ENCODE measurements at regions not wholly inside any gene's neighbourhood (a gene's known extent, or its start where the extent isn't known, plus 50 kb on each side); places are given as distances from the start of the nearest gene placed in this dataset.

DNA sequence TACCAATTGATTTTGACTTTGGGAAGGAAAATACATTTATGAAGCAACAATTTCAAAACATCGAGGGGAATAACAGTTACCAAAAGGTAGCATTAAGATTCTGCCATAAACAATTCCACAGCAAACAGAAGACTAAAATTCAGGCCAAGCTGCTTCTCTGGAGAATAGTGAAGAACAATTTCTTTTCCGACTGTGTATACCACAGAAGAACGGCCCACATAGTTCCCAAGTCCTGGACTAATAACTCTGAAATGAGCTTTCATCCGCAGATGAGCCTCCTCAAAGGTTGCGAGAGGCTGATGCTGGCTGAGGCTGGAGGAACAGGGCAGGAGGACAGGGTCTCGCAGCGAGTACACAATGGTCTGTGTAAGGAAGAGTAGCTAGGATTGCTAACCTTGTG, 278.9 kb upstream of the TCF4 start:
- Histone ChIP-seq H3K36me3 (ENCODE audit: control insufficient read depth, insufficient read depth, low read length) (no peaks in the 10 kb centered on the region), H3K4me2 (ENCODE audit: extremely low read depth, insufficient read depth, low read length) (no peak overlapping the region), H3K27me3 (ENCODE audit: control insufficient read depth, insufficient read depth, low read length) (no peaks in the 10 kb centered on the region), H3K4me3 (replicated peaks in 1 of 4; ENCODE audit: control extremely low read depth in 1 of 4, insufficient read depth in 1 of 4, low read depth in 3 of 4, low read length in 4 of 4) (no peak overlapping the region), H4K20me1 (ENCODE audit: control insufficient read depth, extremely low read depth, insufficient read depth, low read length) (no peaks in the 10 kb centered on the region), H2AFZ (ENCODE audit: low read length) (no peak overlapping the region), H3K9ac (ENCODE audit: insufficient read depth, low read length) (no peak overlapping the region), H3K9me3 (ENCODE audit: control insufficient read depth, insufficient read depth, low read depth, low read length) (no peaks in the 10 kb centered on the region), H3K79me2 (ENCODE audit: control insufficient read depth, insufficient read depth, low read length) (no peaks in the 10 kb centered on the region), H3K4me1 (ENCODE audit: control insufficient read depth, extremely low read depth, insufficient read depth, low read length) (peaks cover 7% of the 10 kb centered on the region), H3K27ac (ENCODE audit: insufficient read depth, low read length) (no peak overlapping the region)
- TF ChIP-seq EZH2 (IDR thresholded peaks at IDR 0.05; ENCODE audit: low read length, missing control alignments) = no peak
- TF ChIP-seq, protein P1, sequence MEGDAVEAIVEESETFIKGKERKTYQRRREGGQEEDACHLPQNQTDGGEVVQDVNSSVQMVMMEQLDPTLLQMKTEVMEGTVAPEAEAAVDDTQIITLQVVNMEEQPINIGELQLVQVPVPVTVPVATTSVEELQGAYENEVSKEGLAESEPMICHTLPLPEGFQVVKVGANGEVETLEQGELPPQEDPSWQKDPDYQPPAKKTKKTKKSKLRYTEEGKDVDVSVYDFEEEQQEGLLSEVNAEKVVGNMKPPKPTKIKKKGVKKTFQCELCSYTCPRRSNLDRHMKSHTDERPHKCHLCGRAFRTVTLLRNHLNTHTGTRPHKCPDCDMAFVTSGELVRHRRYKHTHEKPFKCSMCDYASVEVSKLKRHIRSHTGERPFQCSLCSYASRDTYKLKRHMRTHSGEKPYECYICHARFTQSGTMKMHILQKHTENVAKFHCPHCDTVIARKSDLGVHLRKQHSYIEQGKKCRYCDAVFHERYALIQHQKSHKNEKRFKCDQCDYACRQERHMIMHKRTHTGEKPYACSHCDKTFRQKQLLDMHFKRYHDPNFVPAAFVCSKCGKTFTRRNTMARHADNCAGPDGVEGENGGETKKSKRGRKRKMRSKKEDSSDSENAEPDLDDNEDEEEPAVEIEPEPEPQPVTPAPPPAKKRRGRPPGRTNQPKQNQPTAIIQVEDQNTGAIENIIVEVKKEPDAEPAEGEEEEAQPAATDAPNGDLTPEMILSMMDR (conservative IDR thresholded peaks at IDR 0.05 in 1 of 2, IDR thresholded peaks at IDR 0.05 in 1 of 2; ENCODE audit: low read depth in 1 of 2, low read length in 2 of 2) = no peak
- no peak for DNase-seq (ENCODE audit: low read depth in 2 of 2)

DNA sequence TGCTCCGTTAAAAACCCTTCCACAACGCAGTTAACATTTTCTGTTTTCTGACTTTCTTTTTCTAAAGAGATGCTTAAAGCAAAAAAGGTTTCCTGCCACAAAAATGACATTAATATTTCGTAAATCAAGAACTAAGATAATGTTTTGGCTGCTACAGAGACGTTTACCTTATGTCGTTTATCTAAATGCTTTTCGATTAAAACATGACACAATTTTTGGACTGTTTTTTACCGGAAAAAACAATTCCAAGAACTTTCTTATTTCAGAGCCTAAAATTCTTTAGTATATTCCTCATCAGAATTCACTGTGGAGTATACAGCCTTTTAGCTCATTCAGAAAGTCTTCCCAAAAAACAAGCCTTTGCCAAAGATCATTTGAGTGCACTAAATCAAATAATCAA, 278.0 kb upstream of the TCF4 start:
- Histone ChIP-seq H3K4me1 (ENCODE audit: control insufficient read depth, extremely low read depth, insufficient read depth, low read length) (peaks cover 7% of the 10 kb centered on the region), H4K20me1 (ENCODE audit: control insufficient read depth, extremely low read depth, insufficient read depth, low read length) (no peaks in the 10 kb centered on the region), H3K9me3 (ENCODE audit: control insufficient read depth, insufficient read depth, low read depth, low read length) (no peaks in the 10 kb centered on the region), H2AFZ (ENCODE audit: low read length) (no peak overlapping the region), H3K9ac (ENCODE audit: insufficient read depth, low read length) (no peak overlapping the region), H3K27ac (ENCODE audit: insufficient read depth, low read length) (no peak overlapping the region), H3K79me2 (ENCODE audit: control insufficient read depth, insufficient read depth, low read length) (no peaks in the 10 kb centered on the region), H3K36me3 (ENCODE audit: control insufficient read depth, insufficient read depth, low read length) (no peaks in the 10 kb centered on the region), H3K27me3 (ENCODE audit: control insufficient read depth, insufficient read depth, low read length) (no peaks in the 10 kb centered on the region), H3K4me3 (replicated peaks in 1 of 4; ENCODE audit: control extremely low read depth in 1 of 4, insufficient read depth in 1 of 4, low read depth in 3 of 4, low read length in 4 of 4) (peak overlapping the region in 2 of 4 experiments; percentile 24 to 34), H3K4me2 (ENCODE audit: extremely low read depth, insufficient read depth, low read length) (peak overlapping the region; percentile 28)
- TF ChIP-seq EZH2 (IDR thresholded peaks at IDR 0.05; ENCODE audit: low read length, missing control alignments) = no peak
- TF ChIP-seq, protein P1 (conservative IDR thresholded peaks at IDR 0.05 in 1 of 2, IDR thresholded peaks at IDR 0.05 in 1 of 2; ENCODE audit: low read depth in 1 of 2, low read length in 2 of 2) = no peak
- DNase-seq (ENCODE audit: low read depth in 2 of 2) = no peak

- no peaks in the 10 kb centered on the region for H3K36me3 ChIP-seq (ENCODE audit: control insufficient read depth, insufficient read depth, low read length)
- no peaks in the 10 kb centered on the region for H3K9me3 ChIP-seq (ENCODE audit: control insufficient read depth, insufficient read depth, low read depth, low read length)
- DNase-seq (ENCODE audit: low read depth in 2 of 2) = no peak
- H3K27ac ChIP-seq (ENCODE audit: insufficient read depth, low read length) = no peak overlapping the region
- H3K4me3 ChIP-seq (replicated peaks in 1 of 4; ENCODE audit: control extremely low read depth in 1 of 4, insufficient read depth in 1 of 4, low read depth in 3 of 4, low read length in 4 of 4) = no peak overlapping the region
- H4K20me1 ChIP-seq (ENCODE audit: control insufficient read depth, extremely low read depth, insufficient read depth, low read length) = no peaks in the 10 kb centered on the region
- H3K27me3 ChIP-seq (ENCODE audit: control insufficient read depth, insufficient read depth, low read length) = no peaks in the 10 kb centered on the region
- H3K9ac ChIP-seq (ENCODE audit: insufficient read depth, low read length) = no peak overlapping the region
- H3K79me2 ChIP-seq (ENCODE audit: control insufficient read depth, insufficient read depth, low read length) = no peaks in the 10 kb centered on the region
- TF ChIP-seq EZH2 (IDR thresholded peaks at IDR 0.05; ENCODE audit: low read length, missing control alignments) = no peak
- TF ChIP-seq, protein P1 (conservative IDR thresholded peaks at IDR 0.05 in 1 of 2, IDR thresholded peaks at IDR 0.05 in 1 of 2; ENCODE audit: low read depth in 1 of 2, low read length in 2 of 2) = no peak
- peak overlapping the region; percentile 11 for H3K4me2 ChIP-seq (ENCODE audit: extremely low read depth, insufficient read depth, low read length)
- peaks cover 2% of the 10 kb centered on the region for H3K4me1 ChIP-seq (ENCODE audit: control insufficient read depth, extremely low read depth, insufficient read depth, low read length)
- H2AFZ ChIP-seq (ENCODE audit: low read length) = no peak overlapping the region
Measured at GRCh38 chr18:55864281-55864680, 276.3 kb upstream of the TCF4 start.

All from fibroblast of lung (primary cell).